NCI-H345 treated with DMSO at 0.1 percent for 48 hours (cell line): ENCODE measurements at regions not wholly inside any gene's neighbourhood (a gene's known extent, or its start where the extent isn't known, plus 50 kb on each side); places are given as distances from the start of the nearest gene placed in this dataset.
A peak's percentile ranks its signal among the peaks of the same experiment; 100 is the strongest.

Source experiments
- DNase-seq: peaks from one replicate; lab custom pipeline; 2025; ENCODE audit not compliant: unreplicated experiment; lab: John Stamatoyannopoulos, UW

DNA sequence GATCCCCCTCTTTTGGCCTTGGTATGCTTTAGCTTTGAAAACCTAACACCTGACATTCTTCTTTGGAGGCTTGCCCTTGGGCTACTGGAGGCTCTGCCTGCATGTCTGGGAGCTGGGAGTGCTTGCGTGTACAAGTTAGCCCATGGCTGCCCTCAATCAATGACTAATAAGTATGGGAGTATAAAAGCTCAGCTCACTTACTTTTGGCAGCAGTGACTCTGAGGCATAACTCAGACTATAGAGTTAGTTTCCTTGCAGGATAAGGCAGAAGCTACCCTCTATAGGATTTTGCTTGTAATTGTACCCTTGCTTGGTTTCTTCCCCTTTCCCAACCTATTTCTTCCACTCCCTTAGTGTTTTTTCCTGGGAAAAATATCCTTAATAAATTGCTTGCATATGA lies 247.9 kb downstream of the PPP1R2C start:
- no peak for DNase-seq

DNA sequence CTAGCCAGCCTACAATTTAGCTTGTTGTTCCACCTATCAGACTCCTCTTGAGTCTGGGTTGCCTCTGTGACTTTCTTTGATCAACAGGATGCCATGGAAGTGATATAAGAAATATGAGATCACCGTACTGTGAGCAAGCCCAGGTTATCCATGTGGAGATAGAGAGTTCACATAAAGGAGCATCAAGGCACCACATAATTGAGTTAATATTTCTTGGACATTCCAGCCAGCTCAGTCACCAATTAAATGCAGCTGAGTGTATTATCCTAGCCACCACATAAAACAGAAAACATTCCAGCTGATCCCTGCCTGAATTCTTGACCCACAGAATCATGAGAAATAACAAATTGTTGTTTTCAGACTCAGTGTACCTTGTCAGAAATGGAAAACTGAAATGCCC lies 253.6 kb downstream of the PPP1R2C start:
- DNase-seq = no peak

DNA sequence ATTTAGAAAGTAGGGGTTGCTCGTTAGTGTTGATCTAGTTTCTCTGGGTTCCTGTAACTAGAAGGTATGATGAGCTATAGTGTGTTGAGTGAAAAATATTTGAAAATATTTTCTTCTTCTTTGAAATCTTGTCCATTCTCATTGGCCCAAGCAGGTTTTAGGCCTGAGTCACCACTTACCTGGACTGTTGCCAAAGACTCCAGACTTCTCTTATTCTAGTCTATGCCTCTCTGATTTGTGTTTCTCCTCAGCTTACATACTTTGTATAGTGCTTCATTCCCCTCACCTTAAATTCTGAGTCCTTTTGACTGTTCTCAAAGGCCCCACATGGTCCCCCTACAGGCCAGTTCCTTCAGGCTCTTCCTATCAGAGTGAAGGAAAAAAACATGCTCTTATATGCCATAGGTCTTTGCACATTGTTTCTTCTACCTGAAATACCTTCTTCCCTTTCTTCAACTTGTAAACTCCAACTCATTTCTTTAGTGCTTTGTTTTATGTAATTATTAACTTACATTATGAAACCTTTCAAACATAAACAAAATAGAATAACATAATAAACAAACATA lies 258.2 kb downstream of the PPP1R2C start:
- no peak for DNase-seq

DNA sequence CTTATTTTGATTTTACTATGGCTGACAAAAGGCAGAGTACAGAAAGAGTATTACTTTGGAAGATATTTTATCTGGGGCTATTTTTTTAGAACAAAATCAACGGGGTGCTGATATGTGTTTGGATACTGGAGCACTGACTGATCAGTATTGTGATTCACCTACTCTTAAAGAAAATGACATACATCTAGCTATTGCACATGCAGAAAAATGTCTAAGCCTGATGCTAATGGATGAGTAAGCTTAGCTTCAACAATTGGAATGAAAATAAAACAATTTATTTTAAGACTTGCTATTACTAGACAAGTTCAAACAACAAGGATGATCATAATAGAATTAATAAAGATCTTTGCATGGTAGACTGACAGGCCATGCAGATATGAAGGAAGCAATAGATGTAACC lies 262.0 kb downstream of the PPP1R2C start:
- no peak for DNase-seq

DNA sequence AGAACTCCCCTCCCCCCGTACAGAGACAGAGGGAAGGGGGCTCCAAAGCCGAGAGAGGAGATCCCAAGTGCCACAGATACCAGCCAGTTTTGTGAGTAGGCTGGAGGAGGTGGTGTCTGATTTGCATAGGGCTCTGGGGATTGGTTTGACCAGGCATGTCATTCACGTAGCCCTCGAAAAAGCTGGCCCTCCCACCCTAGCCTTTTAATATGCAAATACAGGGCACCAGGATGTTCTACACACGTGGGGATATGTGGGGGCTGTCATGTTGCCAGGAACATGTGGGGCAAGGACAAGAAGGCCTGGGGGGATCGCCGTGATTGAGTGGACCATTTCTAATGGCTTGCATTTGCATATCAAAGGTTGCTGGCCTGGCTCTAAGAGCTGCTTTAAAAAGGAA lies 272.9 kb downstream of the PPP1R2C start:
- no peak for DNase-seq

DNA sequence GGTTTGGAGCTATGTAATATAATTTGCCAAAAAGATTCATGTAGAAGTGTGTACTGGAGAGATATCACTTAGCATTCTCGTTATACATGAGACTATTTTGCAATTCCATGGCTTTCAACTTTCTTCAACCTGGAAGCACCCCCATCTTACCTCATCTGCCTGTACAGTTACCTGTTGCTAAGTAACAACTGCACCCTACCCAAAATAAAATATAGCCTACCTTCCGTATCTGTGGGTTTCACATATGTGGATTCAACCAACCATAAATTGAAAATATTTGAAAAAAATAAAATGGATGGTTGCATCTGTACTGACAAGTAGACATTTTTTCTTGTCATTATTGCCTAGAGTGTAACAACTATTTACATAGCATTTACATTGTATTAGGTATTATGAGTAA lies 278.3 kb downstream of the PPP1R2C start:
- no peak for DNase-seq

DNA sequence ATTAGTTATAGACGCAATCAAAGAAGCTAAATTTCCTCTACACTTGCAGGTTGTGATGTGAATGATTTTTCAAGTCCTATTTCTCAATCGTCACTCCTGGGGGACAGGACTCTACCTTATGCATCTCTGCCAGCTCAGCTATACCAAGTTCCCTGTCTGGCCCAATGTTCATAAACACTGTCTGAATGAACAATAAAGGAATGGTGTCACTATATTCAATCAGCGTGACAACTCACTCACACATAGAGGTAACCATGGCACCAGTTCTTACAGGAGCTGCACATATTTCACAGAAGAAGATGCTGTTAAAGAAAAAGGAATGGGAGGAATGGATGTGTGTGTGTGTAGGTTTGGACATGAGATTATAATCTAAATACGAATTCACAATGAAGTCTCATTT lies 280.6 kb downstream of the PPP1R2C start:
- no peak for DNase-seq

DNA sequence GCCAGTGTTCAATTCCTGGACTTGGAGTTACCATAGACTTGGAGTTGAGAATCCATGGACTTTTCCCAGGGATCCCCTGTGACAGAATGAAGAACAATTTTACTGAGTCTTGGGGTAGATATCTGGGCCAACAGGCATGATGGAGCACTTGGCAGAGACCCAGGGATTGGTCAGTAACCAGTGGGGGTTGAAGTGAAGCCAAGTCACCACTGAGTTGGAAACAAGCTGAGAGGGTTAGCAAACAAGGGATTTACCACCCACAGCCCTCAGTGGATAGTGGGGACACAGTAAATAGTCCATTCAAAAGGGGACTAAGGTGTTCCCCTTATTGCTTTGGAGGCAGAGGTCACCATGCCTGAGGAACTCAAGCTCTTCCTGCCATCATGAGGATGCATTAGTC lies 281.7 kb downstream of the PPP1R2C start:
- DNase-seq = peak; percentile 0

DNA sequence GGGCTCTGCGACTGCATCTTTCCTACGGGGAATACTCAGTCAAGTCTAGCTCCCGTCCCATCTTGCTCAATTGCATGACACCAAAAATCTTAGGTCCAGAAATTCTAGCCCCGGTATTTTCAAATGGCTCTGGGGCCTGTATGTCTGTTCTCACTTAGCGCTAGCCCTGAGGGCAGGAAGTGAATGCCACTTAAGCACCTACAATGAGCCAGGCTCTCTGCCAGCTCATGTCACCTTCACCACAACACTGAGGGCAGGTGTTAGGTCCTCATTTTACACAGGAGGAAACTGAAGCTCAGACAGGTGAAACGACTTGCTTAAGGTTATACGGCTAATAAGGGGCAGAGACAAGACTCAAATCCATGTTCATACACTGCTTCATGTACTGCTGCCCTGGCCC lies 282.8 kb downstream of the PPP1R2C start:
- DNase-seq = peak; percentile 49

DNA sequence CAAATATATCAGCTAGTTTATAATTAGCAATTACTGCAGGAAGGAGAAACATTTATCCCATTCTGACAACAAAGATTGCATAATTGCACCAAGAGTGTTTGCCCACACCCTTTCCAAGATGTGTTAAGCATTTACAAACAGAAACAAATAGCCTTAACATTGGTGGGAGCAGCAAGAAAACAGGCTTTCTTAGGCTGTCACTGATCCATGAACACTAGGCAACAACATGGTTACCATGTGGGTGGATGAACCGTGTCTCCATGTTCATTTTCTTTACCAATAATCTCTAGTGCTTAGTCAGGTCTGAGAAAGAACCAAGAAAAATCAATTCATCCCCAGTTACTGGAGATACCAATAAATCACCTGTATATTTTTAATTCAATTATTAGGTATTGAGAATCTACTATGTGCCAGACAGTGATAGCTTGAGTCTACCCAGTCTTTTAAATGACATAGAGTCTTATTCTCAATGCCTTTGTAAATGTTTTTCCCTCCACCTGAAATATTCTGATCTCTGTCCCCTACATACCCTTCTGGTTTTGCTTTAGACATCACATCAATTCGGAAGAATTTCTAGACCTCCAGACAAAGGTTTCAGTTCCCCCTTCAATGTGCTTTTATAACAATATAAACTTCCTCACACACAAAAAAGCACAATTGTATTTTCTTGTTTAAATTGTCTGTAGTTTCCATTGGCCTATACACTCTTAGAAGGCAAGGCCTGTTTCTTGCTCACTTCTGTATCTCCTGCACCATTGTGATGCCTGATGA lies 286.6 kb downstream of the PPP1R2C start:
- DNase-seq = no peak

DNA sequence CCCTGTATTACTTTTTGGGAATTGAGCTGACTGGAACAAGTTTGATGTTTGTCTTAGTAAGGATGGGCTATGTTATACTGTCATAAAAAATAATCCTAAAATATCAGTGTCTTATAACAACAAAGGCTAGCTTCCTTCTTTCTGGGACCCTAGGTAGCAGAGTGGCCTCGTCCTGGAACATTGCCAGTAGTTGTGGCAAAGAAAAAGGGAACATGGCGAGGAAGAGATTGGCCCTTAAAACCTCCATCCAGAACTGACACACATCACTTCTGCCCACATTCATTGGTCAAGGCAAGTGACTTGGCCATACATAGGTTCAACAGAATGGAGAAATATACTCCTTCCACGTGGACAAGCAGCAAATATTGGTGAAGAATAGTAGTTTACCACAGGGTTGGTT lies 287.9 kb downstream of the PPP1R2C start:
- DNase-seq = no peak

DNA sequence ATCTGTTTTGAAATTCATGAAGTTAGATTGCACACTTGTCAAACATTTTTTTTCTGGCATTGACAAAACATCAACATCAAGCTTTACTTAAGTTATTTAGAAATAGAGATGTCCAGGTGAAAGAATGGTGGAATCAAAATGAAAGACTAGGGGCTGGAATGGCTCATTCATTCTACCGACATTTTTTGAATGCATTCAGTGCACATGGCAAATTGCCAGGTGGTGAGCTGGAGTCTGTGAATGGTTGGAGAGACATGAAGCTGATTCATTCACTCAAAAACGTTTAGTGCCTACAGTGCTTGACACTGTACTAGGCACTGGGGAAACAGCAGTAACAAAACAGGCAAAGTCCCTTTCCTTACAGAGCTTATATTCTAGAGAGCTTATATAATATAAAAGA lies 292.4 kb downstream of the PPP1R2C start:
- no peak for DNase-seq

DNA sequence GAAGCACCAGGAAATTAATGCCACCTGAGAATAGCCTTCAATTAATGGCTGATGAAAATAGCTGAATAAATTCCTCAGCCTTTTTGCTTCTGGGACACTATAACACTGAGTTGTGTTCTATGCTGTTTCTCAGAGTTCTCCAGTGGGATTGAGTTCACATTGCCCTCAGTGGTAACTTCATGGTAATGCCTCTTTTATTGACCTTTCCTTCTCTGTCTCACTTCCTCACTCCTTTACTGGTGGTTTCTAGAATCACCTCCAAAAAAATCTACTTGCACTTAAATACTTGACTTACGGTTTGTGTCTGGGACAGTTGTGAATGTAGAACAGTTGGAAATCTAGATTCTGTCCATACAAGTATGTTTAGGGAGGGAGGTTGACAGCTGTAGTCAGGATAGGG lies 293.7 kb downstream of the PPP1R2C start:
- DNase-seq = no peak

DNA sequence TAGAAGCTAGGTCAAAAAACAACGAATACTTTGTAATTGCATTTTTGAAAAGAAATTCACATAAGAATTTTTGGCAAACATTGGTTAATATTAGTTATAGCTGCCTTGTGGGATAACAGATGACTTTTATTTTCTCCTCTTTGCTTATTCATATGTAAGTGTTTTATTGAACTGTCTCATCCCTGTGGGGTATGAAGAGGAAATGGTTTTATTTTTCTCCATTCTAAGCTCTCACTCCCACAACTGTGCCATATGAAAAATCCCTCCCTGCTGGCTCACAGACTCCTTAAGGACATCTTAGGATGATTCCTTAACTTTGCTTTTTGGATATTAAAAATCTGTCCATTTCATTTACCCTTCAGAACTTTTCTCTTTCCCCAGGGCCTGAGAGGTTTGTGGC lies 300.6 kb downstream of the PPP1R2C start:
- DNase-seq = no peak

DNA sequence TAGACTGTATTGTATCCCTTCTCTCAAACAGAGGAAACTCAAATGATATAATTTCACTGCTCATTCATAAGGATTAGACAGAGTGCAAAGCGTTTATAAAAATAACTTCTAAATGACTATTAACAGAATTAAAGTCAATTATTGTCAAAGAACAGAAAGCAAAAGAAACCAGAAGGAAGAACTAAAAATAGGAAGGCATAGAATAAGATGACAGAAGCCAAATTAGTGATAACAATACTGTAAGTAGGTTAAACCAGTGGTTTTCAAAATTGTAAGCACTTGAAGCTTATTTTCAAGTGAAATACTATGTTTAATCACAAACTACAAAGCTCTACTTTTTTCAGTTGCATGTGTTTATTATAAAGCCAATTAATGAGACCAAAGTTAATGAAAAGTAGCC lies 305.2 kb downstream of the PPP1R2C start:
- no peak for DNase-seq

DNA sequence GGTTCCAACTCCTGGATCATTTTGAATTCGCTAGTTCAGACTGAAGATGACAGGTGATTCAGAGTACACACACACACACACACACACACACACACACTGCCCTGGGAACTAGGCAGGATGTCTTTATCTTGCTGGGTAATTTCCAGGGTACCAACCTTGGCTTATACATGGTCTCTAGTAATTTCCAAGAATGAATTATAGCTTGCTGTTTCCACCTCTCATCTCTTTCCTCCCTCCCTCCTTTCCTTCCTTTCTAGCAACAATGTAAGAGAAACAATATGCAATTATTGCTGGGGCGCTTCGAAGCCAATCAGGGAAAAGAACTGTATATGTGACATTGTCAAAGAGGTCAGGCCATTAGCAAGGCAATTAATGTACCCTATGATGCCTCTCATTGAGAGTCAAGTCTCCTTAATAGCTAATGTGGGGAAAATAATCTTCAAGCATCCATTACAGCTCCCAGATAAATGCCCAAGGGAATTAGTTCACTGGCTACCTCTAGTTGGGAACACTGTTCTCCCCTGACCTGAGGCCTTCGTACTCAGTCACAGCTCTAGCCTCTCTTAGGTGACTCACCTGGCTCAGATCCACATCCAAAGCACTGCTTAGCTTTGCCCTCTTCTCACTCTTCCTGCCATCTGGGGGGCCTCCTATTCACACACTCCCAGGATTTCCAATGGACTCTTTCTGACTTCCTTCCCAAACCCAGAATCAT lies 311.5 kb downstream of the PPP1R2C start:
- DNase-seq = no peak

DNA sequence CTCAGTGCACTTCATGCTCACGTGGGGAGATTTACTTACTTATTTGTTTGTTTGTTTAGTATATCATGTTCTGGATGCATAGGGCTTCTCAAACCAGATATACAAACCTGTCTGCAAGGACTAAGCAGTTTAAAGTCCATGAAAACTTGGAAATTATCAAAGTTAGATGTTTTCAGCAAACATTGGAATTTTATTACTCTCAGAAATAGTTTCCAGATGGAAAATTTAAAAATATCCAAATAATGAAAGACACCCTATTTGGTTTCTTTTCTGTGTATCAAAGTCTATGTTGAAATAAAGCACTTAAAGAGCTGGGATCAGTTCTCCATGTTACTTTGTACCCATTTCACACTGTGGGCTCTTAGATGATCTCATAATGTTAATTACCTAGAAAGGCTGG lies 312.1 kb downstream of the PPP1R2C start:
- DNase-seq = no peak

DNA sequence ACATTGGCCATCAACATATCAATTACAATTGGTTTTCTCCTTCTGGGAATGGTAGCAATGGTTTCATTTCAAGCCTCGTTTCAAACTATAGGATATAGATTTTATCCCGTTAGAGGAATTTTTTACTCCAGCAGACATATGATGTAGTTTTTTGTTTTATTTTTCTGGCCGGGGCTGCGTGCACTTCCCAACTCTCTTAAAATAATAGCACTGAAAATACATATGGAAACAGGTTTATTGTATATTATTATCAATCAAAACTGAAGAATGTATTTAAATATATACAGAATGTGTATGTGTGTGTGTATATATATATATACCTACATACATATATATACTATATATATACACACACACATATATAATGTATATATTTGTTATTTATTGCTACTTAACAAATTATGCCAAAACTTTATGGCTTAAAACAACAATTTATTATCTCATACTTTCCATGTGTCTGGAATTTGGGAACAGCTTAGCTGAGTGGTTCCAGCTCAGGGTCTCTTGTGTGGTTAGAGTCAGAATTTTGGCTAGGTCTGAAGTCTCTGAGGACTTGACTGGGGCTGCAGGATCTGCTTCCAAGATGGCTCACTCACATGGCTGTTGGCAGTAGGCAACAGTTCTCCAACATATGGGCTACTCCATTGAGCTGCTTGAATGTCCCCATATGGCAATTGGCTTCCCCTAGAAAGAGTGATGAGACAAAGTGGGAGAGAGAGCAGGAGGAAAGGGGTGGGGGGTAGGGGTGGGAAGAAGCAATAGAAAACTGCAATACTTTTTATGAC lies 314.1 kb downstream of the PPP1R2C start:
- DNase-seq = no peak

DNA sequence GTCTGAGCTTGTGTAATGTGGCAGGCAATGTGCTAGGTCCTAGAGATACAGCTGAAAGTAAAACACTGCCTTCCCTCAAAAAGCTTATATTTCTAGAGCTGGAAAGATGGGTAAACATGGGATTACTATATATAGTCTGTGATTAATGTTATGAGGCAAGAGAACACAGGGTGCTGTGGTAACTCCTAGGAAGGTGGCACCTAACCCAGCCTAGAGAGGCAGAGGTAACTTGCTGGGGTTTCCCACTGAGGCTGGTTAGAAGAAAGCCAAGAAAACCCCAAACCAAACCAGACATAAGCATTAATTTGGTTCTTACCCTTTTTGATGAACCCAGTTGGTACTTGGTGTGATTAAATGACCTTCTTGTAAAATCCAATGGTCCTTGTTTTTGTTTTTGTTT lies 315.0 kb downstream of the PPP1R2C start:
- DNase-seq = no peak

DNA sequence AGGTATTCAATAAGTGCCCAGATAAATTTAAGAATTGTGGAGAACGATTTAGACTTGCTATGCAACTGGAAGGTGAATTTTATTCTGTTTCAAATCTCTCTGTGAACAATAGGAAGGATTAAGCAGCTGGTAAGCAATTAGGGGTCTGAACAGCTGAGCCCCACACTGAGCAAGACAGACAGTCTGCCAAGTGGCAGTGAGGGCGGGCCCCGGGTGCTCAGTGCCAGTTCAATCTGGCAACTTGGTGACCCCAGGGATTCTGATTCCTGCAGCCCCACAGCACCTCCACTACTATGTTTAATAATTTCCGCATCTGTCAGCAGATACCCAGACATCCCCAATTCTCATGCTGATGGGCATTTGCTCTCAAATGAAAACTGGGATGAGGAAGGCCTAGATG lies 317.3 kb downstream of the PPP1R2C start:
- no peak for DNase-seq

DNA sequence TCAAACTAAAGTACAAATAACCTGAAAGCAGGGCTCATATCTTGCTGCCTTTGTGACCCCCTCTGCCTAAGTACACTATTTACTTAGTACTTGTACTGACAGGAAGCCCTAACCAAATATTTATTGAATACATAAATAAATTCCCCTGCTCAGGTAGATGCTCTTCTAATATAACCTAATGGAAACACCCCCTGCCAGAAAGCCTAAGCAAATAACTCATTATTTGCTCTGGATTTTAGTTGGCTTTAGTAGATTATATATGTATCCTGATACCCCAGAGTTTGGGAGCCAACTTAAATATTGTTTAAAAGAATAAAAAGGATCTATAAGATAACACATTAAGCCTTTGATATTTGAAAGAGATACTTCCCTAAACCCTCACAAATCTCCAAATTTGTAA lies 318.2 kb downstream of the PPP1R2C start:
- no peak for DNase-seq
